Esophagus muscularis mucosa (tissue), 4 donors: ENCODE measurements at regions not wholly inside any gene's neighbourhood (a gene's known extent, or its start where the extent isn't known, plus 50 kb on each side); places are given as distances from the start of the nearest gene placed in this dataset.

Experiments used
- DNase-seq: peaks from one replicate; pipeline ENCODE4 v3.0.0-alpha.2; 2017; ENCODE audit errors: extremely low spot score
- H3K27ac ChIP-seq, 4 donors: fragments of 200-600 bp; sonication (generic); replicated peaks in 1 of 4; 1 replicate in 3 of 4; 2 replicates in 1 of 4; pipeline ENCODE4 v1.5.1; 2016 to 2019; ENCODE audit warnings: mild to moderate bottlenecking in 1 of 4
- H3K27me3 ChIP-seq, 4 donors: fragments of 200-600 bp; sonication (generic); one replicate each; pipeline versions ENCODE4 v1.5.1 to v1.6.0; 2016 to 2019
- H3K36me3 ChIP-seq, 4 donors: fragments of 200-600 bp; sonication (generic); one replicate each; pipeline ENCODE4 v1.5.1; 2016 to 2019
- H3K4me1 ChIP-seq, 4 donors: fragments of 200-600 bp; sonication (generic); one replicate each; pipeline ENCODE4 v1.5.1; 2016 to 2019
- H3K4me3 ChIP-seq, 4 donors: fragments of 200-600 bp; sonication (generic); 1 replicate in 2 of 4; 2 replicates in 2 of 4; pipeline ENCODE4 v1.5.1; 2016 to 2019; ENCODE audit warnings: mild to moderate bottlenecking in 4 of 4, moderate library complexity in 1 of 4
- H3K9me3 ChIP-seq, 4 donors: fragments of 200-600 bp; sonication (generic); 1 replicate in 3 of 4; 2 replicates in 1 of 4; pipeline ENCODE4 v1.5.1; 2016 to 2019
- EP300 ChIP-seq: sonication (generic); formaldehyde crosslinking; IDR thresholded peaks from one replicate; pipeline ENCODE4 v1.6.1; 2017; ENCODE audit warnings: antibody characterized with exemption
- POLR2A ChIP-seq: fragments of 450-650 bp; IDR thresholded peaks from one replicate; pipeline ENCODE4 v1.6.1; 2017; ENCODE audit warnings: antibody characterized with exemption, moderate library complexity, mild to moderate bottlenecking, low read depth
- POLR2AphosphoS5 ChIP-seq, 2 donors: sonication (generic); formaldehyde crosslinking; IDR thresholded peaks; one replicate each; pipeline ENCODE4 v1.6.1; 2017; ENCODE audit warnings: antibody characterized with exemption in 2 of 2
- WGBS: methylation state at CpG from one replicate; pipeline ENCODE4 v1.1.5; 2018; 5-methylcytosine and 5-hydroxymethylcytosine counted together
- intact Hi-C: fragments of 100-400 bp; cut with DNase I; formaldehyde crosslinking; loops from one replicate; pipeline ENCODE4 v1.15.1; 2023
- TF ChIP-seq, protein P1 (sequence below), 3 experiments: fragments of 200-600 bp in 2 of 3; fragments of 450-650 bp in 1 of 3; sonication (generic) in 2 of 3; IDR thresholded peaks; one replicate each; pipeline ENCODE4 v1.5.1; 2017 to 2019; ENCODE audit warnings: antibody characterized with exemption in 3 of 3, mild to moderate bottlenecking in 2 of 3, moderate library complexity in 1 of 3

DNA sequence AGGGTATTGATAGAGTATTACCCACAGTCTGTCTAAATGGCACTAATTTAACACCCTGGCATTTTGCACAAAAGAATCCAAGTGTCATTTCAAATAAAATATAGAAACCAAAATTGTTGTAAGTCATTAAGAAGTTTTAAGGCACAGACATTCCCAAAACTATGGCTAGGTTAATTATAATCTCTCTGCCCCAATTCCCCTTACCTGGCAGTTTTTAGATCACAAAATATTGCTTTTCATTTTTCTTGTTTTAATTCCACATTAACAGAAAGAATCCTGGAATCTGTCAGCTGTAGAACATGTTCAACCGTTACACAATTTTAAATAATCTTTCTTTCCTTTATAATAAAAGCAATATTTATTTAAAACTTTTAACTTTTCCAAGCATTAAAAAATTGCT is 56.1 kb upstream of the PALS2 start:
- intact Hi-C loops = no loop called here
- no peak for DNase-seq
- H3K27me3 ChIP-seq = peaks cover 0 to 11% (median 0%) of the 10 kb centered on the region in 4 donors
- H3K4me3 ChIP-seq = no peak overlapping the region
- no peaks in the 10 kb centered on the region for H3K36me3 ChIP-seq
- no peaks in the 10 kb centered on the region for H3K9me3 ChIP-seq
- no peaks in the 10 kb centered on the region for H3K4me1 ChIP-seq
- no peak overlapping the region for H3K27ac ChIP-seq
- WGBS = 38% methylated on average over 1 of the region's 1 CpG
- no peak for TF ChIP-seq POLR2AphosphoS5 (IDR thresholded peaks at IDR 0.05)
- no peak for TF ChIP-seq EP300
- no peak for TF ChIP-seq POLR2A
- TF ChIP-seq, protein P1, sequence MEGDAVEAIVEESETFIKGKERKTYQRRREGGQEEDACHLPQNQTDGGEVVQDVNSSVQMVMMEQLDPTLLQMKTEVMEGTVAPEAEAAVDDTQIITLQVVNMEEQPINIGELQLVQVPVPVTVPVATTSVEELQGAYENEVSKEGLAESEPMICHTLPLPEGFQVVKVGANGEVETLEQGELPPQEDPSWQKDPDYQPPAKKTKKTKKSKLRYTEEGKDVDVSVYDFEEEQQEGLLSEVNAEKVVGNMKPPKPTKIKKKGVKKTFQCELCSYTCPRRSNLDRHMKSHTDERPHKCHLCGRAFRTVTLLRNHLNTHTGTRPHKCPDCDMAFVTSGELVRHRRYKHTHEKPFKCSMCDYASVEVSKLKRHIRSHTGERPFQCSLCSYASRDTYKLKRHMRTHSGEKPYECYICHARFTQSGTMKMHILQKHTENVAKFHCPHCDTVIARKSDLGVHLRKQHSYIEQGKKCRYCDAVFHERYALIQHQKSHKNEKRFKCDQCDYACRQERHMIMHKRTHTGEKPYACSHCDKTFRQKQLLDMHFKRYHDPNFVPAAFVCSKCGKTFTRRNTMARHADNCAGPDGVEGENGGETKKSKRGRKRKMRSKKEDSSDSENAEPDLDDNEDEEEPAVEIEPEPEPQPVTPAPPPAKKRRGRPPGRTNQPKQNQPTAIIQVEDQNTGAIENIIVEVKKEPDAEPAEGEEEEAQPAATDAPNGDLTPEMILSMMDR (IDR thresholded peaks at IDR 0.05) = no peak

DNA sequence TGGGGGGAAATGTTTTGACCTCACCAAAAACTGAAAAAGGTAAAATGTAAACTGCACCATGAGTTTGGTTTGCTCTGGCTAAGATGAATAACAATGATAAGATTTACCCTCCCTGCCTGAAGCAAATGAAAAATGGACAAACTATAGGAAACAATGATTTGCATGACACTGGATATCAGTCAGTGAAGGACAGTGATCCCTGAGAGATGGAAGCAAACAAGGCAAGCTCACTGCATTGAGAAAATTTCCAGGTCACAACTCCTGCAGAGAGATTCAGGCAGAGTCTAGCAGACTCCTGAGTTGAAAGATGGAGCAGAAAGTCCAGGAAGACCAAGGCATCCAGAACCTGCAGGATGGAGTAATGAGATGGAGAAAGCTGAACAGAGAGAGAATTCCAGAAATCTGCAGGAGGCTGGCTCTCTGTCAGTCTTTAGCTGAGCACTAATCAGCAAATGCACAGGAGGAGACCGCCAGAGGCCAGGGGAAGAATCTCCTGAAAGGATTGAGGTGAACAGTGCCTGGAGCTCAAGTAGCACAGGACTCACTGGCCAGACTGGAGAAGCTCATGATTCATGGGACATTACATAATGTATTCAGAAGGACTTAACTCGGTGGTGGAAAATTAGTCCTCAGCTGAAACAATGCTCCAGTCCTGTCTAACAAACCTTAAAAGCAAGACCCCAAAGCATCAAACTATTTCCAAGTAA is 51.2 kb upstream of the PALS2 start:
- Histone ChIP-seq H3K27ac (no peak overlapping the region), H3K9me3 (no peaks in the 10 kb centered on the region), H3K27me3 (peaks cover 0 to 11% (median 0%) of the 10 kb centered on the region in 4 donors), H3K4me1 (no peaks in the 10 kb centered on the region), H3K36me3 (no peaks in the 10 kb centered on the region), H3K4me3 (no peak overlapping the region)
- no peak for DNase-seq
- WGBS = 54% methylated on average over 2 of the region's 2 CpGs
- TF ChIP-seq, protein P1 (IDR thresholded peaks at IDR 0.05) = no peak
- TF ChIP-seq POLR2A (no peak), POLR2AphosphoS5 (IDR thresholded peaks at IDR 0.05) (no peak), EP300 (no peak)
- intact Hi-C loops = no loop called here
